ENCODE measurements at regions not wholly inside any gene's neighbourhood (a gene's known extent, or its start where the extent isn't known, plus 50 kb on each side); places are given as distances from the start of the nearest gene placed in this dataset.

- DNase-seq (ENCODE audit: low read depth): no peak
Measured at GRCh38 chr1:200250469-200250868, 159.4 kb downstream of the ZNF281 start.

GRCh38 chr1:200248541-200248940 is 161.3 kb downstream of the ZNF281 start:
- no peak for DNase-seq (ENCODE audit: low read depth)

GRCh38 chr1:200247518-200247917 is 162.3 kb downstream of the ZNF281 start:
- DNase-seq (ENCODE audit: low read depth): no peak

- no peak for DNase-seq (ENCODE audit: low read depth)
Measured at GRCh38 chr1:200245473-200245872, 164.4 kb downstream of the ZNF281 start.

- no peak for DNase-seq (ENCODE audit: low read depth)
Measured at GRCh38 chr1:200243042-200243437, 166.8 kb downstream of the ZNF281 start.

GRCh38 chr1:200242110-200243041 is 167.5 kb downstream of the ZNF281 start:
- no peak for DNase-seq (ENCODE audit: low read depth)

GRCh38 chr1:200240656-200241055 is 169.2 kb downstream of the ZNF281 start:
- DNase-seq (ENCODE audit: low read depth): no peak

GRCh38 chr1:200238311-200238710 is 171.5 kb downstream of the ZNF281 start:
- no peak for DNase-seq (ENCODE audit: low read depth)

- DNase-seq (ENCODE audit: low read depth): no peak
Measured at GRCh38 chr1:200237066-200237465, 172.8 kb downstream of the ZNF281 start.

- DNase-seq (ENCODE audit: low read depth): no peak
Measured at GRCh38 chr1:200234938-200235337, 174.9 kb downstream of the ZNF281 start.

GRCh38 chr1:200233393-200233792 is 176.4 kb downstream of the ZNF281 start:
- DNase-seq (ENCODE audit: low read depth): no peak

- DNase-seq (ENCODE audit: low read depth): no peak
Measured at GRCh38 chr1:200231787-200232231, 178.0 kb downstream of the ZNF281 start.

GRCh38 chr1:200230671-200231070 is 179.2 kb downstream of the ZNF281 start:
- no peak for DNase-seq (ENCODE audit: low read depth)

GRCh38 chr1:200228486-200228885 is 181.3 kb downstream of the ZNF281 start:
- DNase-seq (ENCODE audit: low read depth): no peak

GRCh38 chr1:200228081-200228480 is 181.8 kb downstream of the ZNF281 start:
- no peak for DNase-seq (ENCODE audit: low read depth)
